Liver (tissue), 8 donors: ENCODE measurements at regions not wholly inside any gene's neighbourhood (a gene's known extent, or its start where the extent isn't known, plus 50 kb on each side); places are given as distances from the start of the nearest gene placed in this dataset.

Experiments
- DNase-seq: peaks from one replicate; pipeline ENCODE4 v3.0.0-alpha.2; 2017; ENCODE audit warnings: low spot score
- H3K27ac ChIP-seq, 2 donors: one replicate each; pipeline ENCODE4 v1.7.0; 2013; ENCODE audit warnings: inconsistent platforms in 2 of 2, low read length in 2 of 2, control low read depth in 1 of 2, low read depth in 1 of 2, mild to moderate bottlenecking in 1 of 2
- H3K27me3 ChIP-seq, 4 donors: one replicate each; pipeline versions ENCODE4 v1.6.1 to v1.7.0; 2013; ENCODE audit warnings: low read length in 3 of 4, inconsistent platforms in 1 of 4, mild to moderate bottlenecking in 1 of 4, moderate library complexity in 1 of 4; ENCODE audit not compliant: control insufficient read depth in 4 of 4, insufficient read depth in 4 of 4
- H3K36me3 ChIP-seq, 4 donors: one replicate each; pipeline versions ENCODE4 v1.6.1 to v1.7.0; 2013; ENCODE audit warnings: low read length in 3 of 4, mild to moderate bottlenecking in 3 of 4, low read depth in 1 of 4, moderate library complexity in 1 of 4; ENCODE audit not compliant: control insufficient read depth in 4 of 4, insufficient read depth in 3 of 4
- H3K4me1 ChIP-seq, 4 donors: one replicate each; pipeline versions ENCODE4 v1.6.1 to v1.7.0; 2013; ENCODE audit warnings: low read length in 3 of 4, mild to moderate bottlenecking in 3 of 4, moderate library complexity in 1 of 4; ENCODE audit not compliant: control insufficient read depth in 4 of 4, insufficient read depth in 4 of 4
- H3K4me3 ChIP-seq, 3 donors: one replicate each; pipeline versions ENCODE4 v1.6.1 to v1.7.0; 2013; ENCODE audit warnings: low read length in 3 of 3, control low read depth in 1 of 3, low read depth in 1 of 3, mild to moderate bottlenecking in 1 of 3
- H3K9ac ChIP-seq, 2 donors: one replicate each; pipeline ENCODE4 v1.7.0; 2013; ENCODE audit warnings: low read length in 2 of 2, mild to moderate bottlenecking in 2 of 2, moderate library complexity in 2 of 2, control low read depth in 1 of 2, low read depth in 1 of 2
- H3K9me3 ChIP-seq, 4 donors: one replicate each; pipeline versions ENCODE4 v1.6.1 to v1.7.0; 2013; ENCODE audit warnings: low read length in 3 of 4; ENCODE audit not compliant: control insufficient read depth in 4 of 4
- ATF3 ChIP-seq: IDR thresholded peaks from 2 replicates; pipeline ENCODE4 v1.6.1; 2016; ENCODE audit warnings: antibody characterized with exemption
- CTCF ChIP-seq: fragments of 150-350 bp; IDR thresholded peaks from 2 replicates; pipeline ENCODE4 v1.5.1; 2017; ENCODE audit warnings: improper control_type of control experiment, low read depth, low read length; ENCODE audit not compliant: missing input control
- EGR1 ChIP-seq, 2 donors: IDR thresholded peaks; 2 replicates each; pipeline ENCODE4 v1.6.1; 2016 to 2018; ENCODE audit warnings: antibody characterized with exemption in 2 of 2, low read depth in 2 of 2
- FOXA1 ChIP-seq: IDR thresholded peaks from 2 replicates; pipeline ENCODE4 v1.6.1; 2016; ENCODE audit warnings: antibody characterized with exemption
- FOXA2 ChIP-seq: IDR thresholded peaks from 2 replicates; pipeline ENCODE4 v1.6.1; 2016; ENCODE audit warnings: antibody characterized with exemption
- GABPA ChIP-seq, 2 donors: IDR thresholded peaks in 1 of 2; conservative IDR thresholded peaks in 1 of 2; 2 replicates each; pipeline ENCODE4 v1.6.1; 2016; ENCODE audit warnings: antibody characterized with exemption in 2 of 2, mild to moderate bottlenecking in 1 of 2, moderate library complexity in 1 of 2
- HNF4A ChIP-seq, 2 donors: conservative IDR thresholded peaks; 2 replicates each; pipeline ENCODE4 v1.6.1; 2016; ENCODE audit warnings: antibody characterized with exemption in 2 of 2, mild to moderate bottlenecking in 2 of 2
- HNF4G ChIP-seq: IDR thresholded peaks from 2 replicates; pipeline ENCODE4 v1.6.1; 2016; ENCODE audit warnings: antibody characterized with exemption
- JUND ChIP-seq, 2 donors: IDR thresholded peaks; 2 replicates each; pipeline ENCODE4 v1.6.1; 2016; ENCODE audit warnings: antibody characterized with exemption in 2 of 2
- MAX ChIP-seq: IDR thresholded peaks from 2 replicates; pipeline ENCODE4 v1.6.1; 2016; ENCODE audit warnings: antibody characterized with exemption
- NR2F2 ChIP-seq: IDR thresholded peaks from 2 replicates; pipeline ENCODE4 v1.6.1; 2016; ENCODE audit warnings: antibody characterized with exemption
- RAD21 ChIP-seq, 2 donors: IDR thresholded peaks; 2 replicates each; pipeline ENCODE4 v1.6.1; 2016; ENCODE audit warnings: antibody characterized with exemption in 2 of 2, mild to moderate bottlenecking in 2 of 2
- REST ChIP-seq: IDR thresholded peaks from 2 replicates; pipeline ENCODE4 v1.6.1; 2016; ENCODE audit warnings: antibody characterized with exemption, mild to moderate bottlenecking
- RXRA ChIP-seq, 2 donors: IDR thresholded peaks; 2 replicates each; pipeline ENCODE4 v1.6.1; 2017 to 2018; ENCODE audit warnings: antibody characterized with exemption in 2 of 2, mild to moderate bottlenecking in 1 of 2
- SP1 ChIP-seq: IDR thresholded peaks from 2 replicates; pipeline ENCODE4 v1.6.1; 2018; ENCODE audit warnings: antibody characterized with exemption, mild to moderate bottlenecking
- TAF1 ChIP-seq: conservative IDR thresholded peaks from 2 replicates; pipeline ENCODE4 v1.6.1; 2016; ENCODE audit warnings: antibody characterized with exemption, mild to moderate bottlenecking
- YY1 ChIP-seq: IDR thresholded peaks from 2 replicates; pipeline ENCODE4 v1.6.1; 2016; ENCODE audit warnings: antibody characterized with exemption, mild to moderate bottlenecking
- ZBTB33 ChIP-seq: IDR thresholded peaks from 2 replicates; pipeline ENCODE4 v1.6.1; 2016; ENCODE audit warnings: antibody characterized with exemption
- WGBS: extraction: QIAGEN DNeasy Blood & Tissue Kit; methylation state at CpG from one replicate; pipeline ENCODE4 v1.1.7; 2013; 5-methylcytosine and 5-hydroxymethylcytosine counted together
- donor health status: healthy.
- donor health status: healthy.
- donor health status: healthy.
- donor health status: healthy.
- donor health status: healthy.

GRCh38 chr3:147493065-147493464 lies 83.9 kb downstream of the ZIC1 start:
- DNase-seq, result no peak
- Histone ChIP-seq H3K27ac (no peak overlapping the region), H3K9me3 (no peaks in the 10 kb centered on the region), H3K36me3 (no peaks in the 10 kb centered on the region), H3K9ac (no peak overlapping the region), H3K4me1 (no peaks in the 10 kb centered on the region), H3K4me3 (no peak overlapping the region), H3K27me3 (no peaks in the 10 kb centered on the region)
- TF ChIP-seq FOXA1, result no peak
- TF ChIP-seq YY1, result no peak
- TF ChIP-seq TAF1, result no peak
- TF ChIP-seq HNF4G, result no peak
- no peak for TF ChIP-seq JUND (IDR thresholded peaks at IDR 0.05)
- TF ChIP-seq SP1, result no peak
- no peak for TF ChIP-seq FOXA2
- TF ChIP-seq MAX, result no peak
- TF ChIP-seq CTCF, result no peak
- TF ChIP-seq REST, result no peak
- WGBS, result 86% methylated on average over 5 of the region's 5 CpGs

GRCh38 chr3:147493666-147494065 lies 84.5 kb downstream of the ZIC1 start:
- 81% methylated on average over 2 of the region's 2 CpGs for WGBS
- no peaks in the 10 kb centered on the region for H3K27me3 ChIP-seq
- TF ChIP-seq JUND (IDR thresholded peaks at IDR 0.05) (no peak), RAD21 (IDR thresholded peaks at IDR 0.05) (no peak), ATF3 (no peak), REST (no peak), MAX (no peak), RXRA (IDR thresholded peaks at IDR 0.05) (no peak), TAF1 (no peak), FOXA1 (no peak), HNF4A (conservative IDR thresholded peaks at IDR 0.05) (no peak), FOXA2 (no peak), ZBTB33 (no peak), NR2F2 (no peak), EGR1 (IDR thresholded peaks at IDR 0.05; ENCODE audit: low read depth in 2 of 2) (no peak), GABPA (IDR thresholded peaks at IDR 0.05 in 1 of 2, conservative IDR thresholded peaks at IDR 0.05 in 1 of 2) (no peak), HNF4G (no peak), CTCF (no peak), YY1 (no peak)
- H3K4me1 ChIP-seq, result no peaks in the 10 kb centered on the region
- DNase-seq, result no peak
- no peak overlapping the region for H3K27ac ChIP-seq
- H3K9me3 ChIP-seq, result no peaks in the 10 kb centered on the region
- H3K36me3 ChIP-seq, result no peaks in the 10 kb centered on the region
- no peak overlapping the region for H3K4me3 ChIP-seq
- no peak overlapping the region for H3K9ac ChIP-seq
